VCaP (cell line): ENCODE measurements at regions not wholly inside any gene's neighbourhood (a gene's known extent, or its start where the extent isn't known, plus 50 kb on each side); places are given as distances from the start of the nearest gene placed in this dataset.

Experiments
- H3K27ac ChIP-seq: fragments of 450-650 bp; 2 replicates; pipeline ENCODE4 v1.5.1; 2017
- TF ChIP-seq, protein P1 (sequence below): fragments of 450-650 bp; conservative IDR thresholded peaks from 2 replicates; pipeline ENCODE4 v1.5.1; 2017; ENCODE audit warnings: mild to moderate bottlenecking, moderate library complexity

DNA sequence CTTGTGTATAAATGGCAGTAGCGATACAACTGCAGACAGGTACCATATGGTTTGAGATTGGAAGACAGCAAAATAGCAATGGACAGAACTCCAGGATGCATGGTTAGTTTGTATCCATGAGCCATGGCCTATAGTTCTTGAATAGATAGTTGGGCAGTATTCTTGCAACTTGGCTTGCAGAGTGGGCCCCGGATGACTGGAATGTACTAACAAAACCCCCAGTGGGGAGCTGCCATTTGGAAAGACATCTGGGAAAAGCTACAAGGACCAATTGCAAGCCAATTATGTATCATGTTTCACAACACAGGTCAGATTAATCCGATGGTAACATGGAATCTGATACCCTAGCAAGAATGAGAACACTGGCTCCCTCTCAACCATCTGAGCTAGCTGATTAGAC, 279.6 kb downstream of the RERGL start:
- TF ChIP-seq, protein P1, sequence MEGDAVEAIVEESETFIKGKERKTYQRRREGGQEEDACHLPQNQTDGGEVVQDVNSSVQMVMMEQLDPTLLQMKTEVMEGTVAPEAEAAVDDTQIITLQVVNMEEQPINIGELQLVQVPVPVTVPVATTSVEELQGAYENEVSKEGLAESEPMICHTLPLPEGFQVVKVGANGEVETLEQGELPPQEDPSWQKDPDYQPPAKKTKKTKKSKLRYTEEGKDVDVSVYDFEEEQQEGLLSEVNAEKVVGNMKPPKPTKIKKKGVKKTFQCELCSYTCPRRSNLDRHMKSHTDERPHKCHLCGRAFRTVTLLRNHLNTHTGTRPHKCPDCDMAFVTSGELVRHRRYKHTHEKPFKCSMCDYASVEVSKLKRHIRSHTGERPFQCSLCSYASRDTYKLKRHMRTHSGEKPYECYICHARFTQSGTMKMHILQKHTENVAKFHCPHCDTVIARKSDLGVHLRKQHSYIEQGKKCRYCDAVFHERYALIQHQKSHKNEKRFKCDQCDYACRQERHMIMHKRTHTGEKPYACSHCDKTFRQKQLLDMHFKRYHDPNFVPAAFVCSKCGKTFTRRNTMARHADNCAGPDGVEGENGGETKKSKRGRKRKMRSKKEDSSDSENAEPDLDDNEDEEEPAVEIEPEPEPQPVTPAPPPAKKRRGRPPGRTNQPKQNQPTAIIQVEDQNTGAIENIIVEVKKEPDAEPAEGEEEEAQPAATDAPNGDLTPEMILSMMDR, result no peak
- H3K27ac ChIP-seq, result no peak overlapping the region

DNA sequence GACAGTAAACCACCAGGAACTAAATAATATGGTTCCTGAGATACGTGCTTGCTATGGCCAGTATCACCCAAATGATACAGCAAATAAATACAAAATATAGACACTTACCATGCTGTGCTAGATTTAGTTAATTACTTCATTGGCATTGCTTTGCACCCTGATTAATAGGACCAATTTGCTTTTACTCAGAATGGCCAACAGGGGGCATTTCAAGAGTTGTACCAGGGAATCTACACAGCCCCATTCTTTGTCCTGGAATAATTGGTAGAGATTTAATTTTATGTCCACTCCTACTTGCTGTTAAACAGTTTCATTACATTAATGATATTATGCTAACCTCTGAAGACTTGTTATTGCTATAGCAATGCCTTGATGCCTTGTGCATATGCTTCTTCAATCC, 280.8 kb downstream of the RERGL start:
- H3K27ac ChIP-seq, result no peak overlapping the region
- TF ChIP-seq, protein P1, result no peak

DNA sequence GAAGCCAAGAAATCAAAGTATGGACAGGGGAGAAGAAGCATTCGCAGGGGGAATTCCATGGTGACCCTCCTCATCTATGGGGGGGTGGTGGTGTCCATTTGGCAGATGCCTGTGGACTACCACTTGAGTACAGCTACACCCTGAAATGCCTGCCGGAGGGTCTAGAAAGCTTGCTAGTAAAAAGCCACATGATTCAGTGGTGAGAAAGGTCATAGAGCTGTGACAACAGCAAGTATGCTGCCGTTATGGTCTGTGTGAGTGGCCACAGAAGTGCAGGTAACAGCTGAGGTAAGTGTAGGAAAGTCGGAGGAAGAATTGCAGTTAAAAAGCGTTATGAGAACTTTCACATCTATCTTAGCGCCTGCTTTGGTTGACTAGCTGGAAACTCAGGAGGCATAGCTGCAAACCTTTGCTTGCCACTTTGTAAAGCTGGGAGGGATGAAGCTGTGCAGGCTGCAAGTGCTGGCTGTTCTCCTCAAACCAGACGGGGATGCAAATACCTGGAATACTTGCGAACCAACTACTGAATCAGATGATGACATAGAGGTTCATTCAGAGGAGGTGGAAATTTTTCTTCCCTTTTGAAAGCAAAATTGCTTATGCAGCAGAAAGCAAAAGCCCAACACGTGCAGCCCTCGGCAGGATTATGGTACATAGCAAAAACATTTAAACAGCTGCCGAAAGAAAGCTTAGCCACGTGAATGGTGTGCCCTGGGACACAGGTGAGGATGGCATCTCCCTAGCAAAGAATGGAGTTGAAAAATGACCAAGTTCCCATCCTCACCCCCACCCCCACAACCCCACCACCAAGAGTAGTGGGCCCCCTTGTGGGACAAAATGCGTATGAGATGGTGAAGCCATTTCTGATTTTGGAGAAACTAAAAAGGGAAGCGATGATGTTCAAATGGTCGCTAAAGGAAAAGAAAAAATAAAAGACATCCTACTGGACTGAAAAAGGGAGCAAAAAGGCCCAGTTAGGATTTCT, 287.0 kb downstream of the RERGL start:
- TF ChIP-seq, protein P1, result no peak
- no peak overlapping the region for H3K27ac ChIP-seq

DNA sequence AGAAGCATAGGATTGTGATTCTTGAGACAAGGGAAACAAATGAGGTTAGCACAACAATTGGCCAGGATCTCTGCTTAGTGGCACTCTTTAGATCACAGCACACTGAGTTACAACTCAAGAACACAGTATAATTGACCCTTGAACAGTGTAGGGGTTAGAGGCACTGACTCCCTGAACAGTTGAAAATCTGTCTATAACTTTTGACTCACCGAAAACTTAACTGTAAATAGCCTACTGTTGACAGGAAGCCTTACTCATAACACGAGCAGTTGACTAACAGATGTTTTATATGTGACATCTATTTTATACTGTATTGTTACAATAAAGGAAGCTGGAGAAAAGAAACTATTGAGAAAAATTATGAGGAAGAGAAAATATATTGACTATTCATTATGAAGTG, 296.1 kb downstream of the RERGL start:
- TF ChIP-seq, protein P1, result no peak
- H3K27ac ChIP-seq, result no peak overlapping the region

DNA sequence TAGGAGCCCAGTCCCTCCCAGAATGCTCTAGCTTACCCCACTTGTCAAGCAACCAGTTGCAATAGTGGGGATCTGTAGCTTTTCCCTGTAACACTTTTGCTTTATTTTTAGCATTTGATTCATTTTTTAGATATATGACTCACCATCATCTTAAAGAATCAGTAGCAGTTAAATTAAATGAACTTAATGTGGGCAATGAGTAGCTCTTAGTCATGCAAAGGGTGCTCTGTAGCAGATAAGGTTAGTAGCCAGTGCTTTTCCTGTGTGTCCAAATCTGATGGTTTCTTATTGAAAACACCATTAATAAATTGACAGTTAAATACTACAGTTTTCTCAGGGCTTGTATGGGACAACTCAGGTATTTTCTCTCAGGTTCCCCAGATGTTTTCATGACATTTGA, 311.8 kb downstream of the RERGL start:
- H3K27ac ChIP-seq, result no peak overlapping the region
- TF ChIP-seq, protein P1, result no peak

DNA sequence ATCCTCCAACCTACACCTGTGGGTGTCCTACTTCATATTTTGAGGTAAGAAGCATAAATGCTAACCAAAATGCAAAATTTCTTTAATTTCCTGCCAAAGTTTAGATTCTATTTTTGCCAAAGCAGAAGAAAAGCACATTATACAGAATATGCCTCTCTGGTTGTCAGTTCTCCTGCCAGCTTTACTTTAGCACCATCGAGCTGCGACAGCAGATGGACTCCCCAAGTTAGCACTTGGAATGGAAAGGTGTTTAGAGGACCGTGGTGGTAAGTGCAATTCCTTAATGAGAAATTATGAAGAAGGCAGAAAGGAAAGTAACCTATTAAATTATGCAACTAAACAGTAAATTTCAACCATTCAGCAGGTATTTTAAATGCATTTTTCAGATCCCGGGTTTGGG, 326.6 kb downstream of the RERGL start:
- TF ChIP-seq, protein P1, result no peak
- H3K27ac ChIP-seq, result no peak overlapping the region

DNA sequence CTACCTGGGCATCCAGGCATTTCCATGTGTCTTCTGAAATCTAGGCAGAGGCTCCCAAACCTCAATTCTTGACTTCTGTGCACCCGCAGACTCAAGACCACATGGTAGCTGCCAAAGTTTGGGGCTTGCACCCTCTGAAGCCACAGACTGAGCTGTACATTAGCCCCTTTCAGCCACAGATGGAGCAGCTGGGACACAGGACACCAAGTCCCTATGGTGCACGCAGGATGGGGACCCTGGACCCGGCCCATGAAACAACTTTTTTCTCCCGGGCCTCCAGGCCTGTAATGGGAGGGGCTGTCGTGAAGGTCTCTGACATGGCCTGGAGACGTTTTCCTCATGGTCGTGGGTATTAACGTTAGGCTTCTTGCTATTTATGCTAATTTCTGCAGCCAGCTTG, 330.0 kb downstream of the RERGL start:
- H3K27ac ChIP-seq, result no peak overlapping the region
- TF ChIP-seq, protein P1, result no peak
